ENCODE measurements at regions not wholly inside any gene's neighbourhood (a gene's known extent, or its start where the extent isn't known, plus 50 kb on each side); places are given as distances from the start of the nearest gene placed in this dataset.

DNA sequence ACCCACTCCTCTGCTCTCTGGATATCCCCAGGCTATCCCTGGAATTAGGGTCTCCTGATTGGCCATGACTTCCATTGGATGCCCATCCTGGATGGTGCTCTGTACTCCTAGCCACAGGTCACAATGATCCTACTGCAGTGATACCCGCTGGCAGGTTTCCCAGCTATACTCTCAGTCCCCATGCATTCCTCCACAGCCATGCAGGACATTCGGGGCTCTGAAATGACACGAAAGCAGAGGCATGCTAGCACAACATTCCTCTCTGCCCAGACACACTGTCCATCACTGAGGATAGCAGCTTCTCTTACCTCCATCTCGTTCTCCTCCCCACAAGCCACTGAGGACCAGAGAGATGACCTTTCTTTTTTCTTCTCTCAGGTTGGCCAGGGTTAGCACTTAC, 51.7 kb upstream of the SPATS2L start:
- DNase-seq (ENCODE audit: low read depth) = peak; percentile 45

DNA sequence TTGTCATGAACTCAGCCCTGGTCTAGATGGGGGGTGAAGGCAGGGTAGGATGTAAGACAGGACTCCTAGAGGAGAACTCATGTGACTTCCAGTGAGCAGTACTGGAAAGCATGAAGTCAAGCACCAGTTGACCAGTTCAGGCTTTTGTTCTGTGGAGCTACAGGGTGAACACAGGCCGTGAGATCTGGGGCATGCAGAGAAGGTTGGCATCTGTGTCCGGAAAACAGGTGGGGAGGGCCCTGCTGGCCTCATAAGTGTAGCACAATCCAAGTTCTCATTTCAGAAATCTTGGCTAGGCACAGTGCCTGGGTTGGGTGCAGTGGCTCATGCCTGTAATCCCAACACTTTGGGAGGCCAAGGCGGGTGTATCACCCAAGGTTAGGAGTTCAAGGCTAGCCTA, 50.9 kb upstream of the SPATS2L start:
- DNase-seq (ENCODE audit: low read depth) = no peak
